Fibroblast of lung (primary cell): ENCODE measurements at regions not wholly inside any gene's neighbourhood (a gene's known extent, or its start where the extent isn't known, plus 50 kb on each side); places are given as distances from the start of the nearest gene placed in this dataset.
A peak's percentile ranks its signal among the peaks of the same experiment; 100 is the strongest.

Experiments
- DNase-seq, 2 donors: peaks; one replicate each; pipeline versions ENCODE4 v3.0.0 to v3.0.0-alpha.2; 2010; ENCODE audit warnings: low read depth in 2 of 2
- H2AFZ ChIP-seq: 2 replicates; pipeline ENCODE4 v1.5.1; 2012; ENCODE audit warnings: low read length, control low read depth, inconsistent platforms
- H3K27ac ChIP-seq: 2 replicates; pipeline ENCODE4 v1.5.1; 2011; ENCODE audit warnings: low read length, control low read depth; ENCODE audit not compliant: insufficient read depth
- H3K27me3 ChIP-seq: 2 replicates; pipeline ENCODE4 v1.5.1; 2011; ENCODE audit warnings: mild to moderate bottlenecking, low read length; ENCODE audit not compliant: control insufficient read depth, insufficient read depth
- H3K36me3 ChIP-seq: 2 replicates; pipeline ENCODE4 v1.5.1; 2011; ENCODE audit warnings: low read length; ENCODE audit not compliant: control insufficient read depth, insufficient read depth
- H3K4me1 ChIP-seq: 2 replicates; pipeline ENCODE4 v1.5.1; 2011; ENCODE audit warnings: low read length; ENCODE audit not compliant: control insufficient read depth, insufficient read depth; ENCODE audit errors: extremely low read depth
- H3K4me2 ChIP-seq: 2 replicates; pipeline ENCODE4 v1.5.1; 2011; ENCODE audit warnings: low read length, control low read depth; ENCODE audit not compliant: insufficient read depth; ENCODE audit errors: extremely low read depth
- H3K4me3 ChIP-seq, 4 experiments: fragments of 200-600 bp in 1 of 4; sonication (generic) in 1 of 4; replicated peaks in 1 of 4; 2 replicates each; pipeline ENCODE4 v1.5.1; 2011 to 2016; ENCODE audit warnings: low read length in 4 of 4, low read depth in 3 of 4, mild to moderate bottlenecking in 3 of 4, control low read depth in 2 of 4, inconsistent platforms in 1 of 4, mixed read lengths in 1 of 4; ENCODE audit not compliant: insufficient read depth in 1 of 4; ENCODE audit errors: control extremely low read depth in 1 of 4
- H3K79me2 ChIP-seq: 2 replicates; pipeline ENCODE4 v1.5.1; 2012; ENCODE audit warnings: mild to moderate bottlenecking, low read length, inconsistent platforms; ENCODE audit not compliant: control insufficient read depth, insufficient read depth
- H3K9ac ChIP-seq: 2 replicates; pipeline ENCODE4 v1.5.1; 2011; ENCODE audit warnings: mild to moderate bottlenecking, low read length, control low read depth; ENCODE audit not compliant: insufficient read depth
- H3K9me3 ChIP-seq: 2 replicates; pipeline ENCODE4 v1.5.1; 2012; ENCODE audit warnings: low read depth, low read length; ENCODE audit not compliant: control insufficient read depth, insufficient read depth
- H4K20me1 ChIP-seq: 2 replicates; pipeline ENCODE4 v1.5.1; 2011; ENCODE audit warnings: low read length; ENCODE audit not compliant: control insufficient read depth, insufficient read depth; ENCODE audit errors: extremely low read depth
- EZH2 ChIP-seq: IDR thresholded peaks from 2 replicates; pipeline ENCODE4 v1.5.1; 2012; ENCODE audit warnings: low read length, control low read depth, mild to moderate bottlenecking; ENCODE audit errors: missing control alignments
- TF ChIP-seq, protein P1 (sequence below), 2 donors: IDR thresholded peaks in 1 of 2; conservative IDR thresholded peaks in 1 of 2; 1 replicate in 1 of 2; 2 replicates in 1 of 2; pipeline ENCODE4 v1.5.1; 2011 to 2012; ENCODE audit warnings: low read length in 2 of 2, control low read depth in 1 of 2, inconsistent platforms in 1 of 2, low read depth in 1 of 2, mild to moderate bottlenecking in 1 of 2

DNA sequence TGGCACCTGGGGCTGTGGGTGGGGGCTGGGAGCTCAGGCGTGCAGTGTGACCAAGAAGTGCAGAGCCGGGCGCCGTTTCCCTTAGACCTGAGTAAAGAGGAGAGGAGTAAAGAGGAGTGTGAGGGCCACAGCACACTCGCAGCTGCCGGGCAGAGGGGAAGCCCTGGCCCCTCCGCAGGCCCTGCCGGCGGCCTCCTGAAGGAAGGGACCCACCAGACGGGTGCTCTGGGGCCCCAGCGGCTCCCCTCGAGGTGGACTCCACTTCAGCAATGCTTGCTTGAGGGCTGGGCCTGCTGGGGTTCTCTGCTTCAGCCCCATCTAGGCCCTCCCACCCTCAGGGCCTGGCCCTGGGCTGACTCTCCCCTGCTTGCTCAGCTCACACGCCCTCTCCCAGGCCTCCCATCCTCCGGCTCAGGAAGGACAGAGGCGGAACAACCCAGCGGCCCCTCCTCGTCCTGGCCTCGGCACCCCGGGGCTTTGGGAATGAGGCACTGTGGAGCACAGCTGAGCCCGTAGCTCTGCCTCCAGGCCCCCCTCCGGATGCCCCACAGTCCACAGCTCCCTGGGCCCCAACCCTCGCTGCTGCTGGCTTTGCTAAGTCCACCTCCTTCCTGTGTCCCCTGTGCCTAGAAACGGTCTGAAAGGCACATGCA lies 1198.7 kb downstream of the BRD1 start:
- Histone ChIP-seq H4K20me1 (no peaks in the 10 kb centered on the region), H3K36me3 (no peaks in the 10 kb centered on the region)
- DNase-seq, result no peak

DNA sequence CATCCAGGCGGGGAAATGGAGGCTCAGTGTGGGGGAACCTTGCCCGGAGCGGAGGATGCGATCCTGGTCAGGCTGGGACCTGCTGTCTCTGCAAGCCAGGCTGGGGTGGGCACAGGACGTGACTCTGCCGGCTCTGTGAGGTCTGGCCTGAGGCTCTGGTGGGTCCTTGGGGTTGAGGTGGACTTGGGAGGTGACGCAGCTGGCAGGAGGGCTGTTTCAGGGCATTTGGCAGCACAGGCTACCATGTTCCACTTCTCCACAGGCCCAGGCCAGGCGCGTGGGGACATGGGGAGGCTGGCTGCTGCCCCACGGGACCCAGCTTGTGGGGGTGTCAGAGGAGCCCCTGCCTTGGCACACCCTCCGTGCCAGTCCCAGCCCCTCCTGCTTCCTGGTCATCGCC lies 1199.7 kb downstream of the BRD1 start:
- Histone ChIP-seq H3K4me3 (no peak overlapping the region), H3K9me3 (no peaks in the 10 kb centered on the region), H3K9ac (no peak overlapping the region), H3K4me2 (no peak overlapping the region), H3K4me1 (no peaks in the 10 kb centered on the region), H3K36me3 (no peaks in the 10 kb centered on the region), H3K27me3 (no peaks in the 10 kb centered on the region), H2AFZ (no peak overlapping the region), H4K20me1 (no peaks in the 10 kb centered on the region), H3K27ac (no peak overlapping the region), H3K79me2 (no peaks in the 10 kb centered on the region)
- DNase-seq, result no peak
- TF ChIP-seq, protein P1, sequence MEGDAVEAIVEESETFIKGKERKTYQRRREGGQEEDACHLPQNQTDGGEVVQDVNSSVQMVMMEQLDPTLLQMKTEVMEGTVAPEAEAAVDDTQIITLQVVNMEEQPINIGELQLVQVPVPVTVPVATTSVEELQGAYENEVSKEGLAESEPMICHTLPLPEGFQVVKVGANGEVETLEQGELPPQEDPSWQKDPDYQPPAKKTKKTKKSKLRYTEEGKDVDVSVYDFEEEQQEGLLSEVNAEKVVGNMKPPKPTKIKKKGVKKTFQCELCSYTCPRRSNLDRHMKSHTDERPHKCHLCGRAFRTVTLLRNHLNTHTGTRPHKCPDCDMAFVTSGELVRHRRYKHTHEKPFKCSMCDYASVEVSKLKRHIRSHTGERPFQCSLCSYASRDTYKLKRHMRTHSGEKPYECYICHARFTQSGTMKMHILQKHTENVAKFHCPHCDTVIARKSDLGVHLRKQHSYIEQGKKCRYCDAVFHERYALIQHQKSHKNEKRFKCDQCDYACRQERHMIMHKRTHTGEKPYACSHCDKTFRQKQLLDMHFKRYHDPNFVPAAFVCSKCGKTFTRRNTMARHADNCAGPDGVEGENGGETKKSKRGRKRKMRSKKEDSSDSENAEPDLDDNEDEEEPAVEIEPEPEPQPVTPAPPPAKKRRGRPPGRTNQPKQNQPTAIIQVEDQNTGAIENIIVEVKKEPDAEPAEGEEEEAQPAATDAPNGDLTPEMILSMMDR (conservative IDR thresholded peaks at IDR 0.05 in 1 of 2, IDR thresholded peaks at IDR 0.05 in 1 of 2; ENCODE audit: low read depth in 1 of 2, low read length in 2 of 2), result no peak
- TF ChIP-seq EZH2, result no peak

More for the DNA sequence above, 1198.7 kb downstream of the BRD1 start:
- H3K4me3 ChIP-seq, result no peak overlapping the region
- H3K9me3 ChIP-seq, result no peaks in the 10 kb centered on the region
- H2AFZ ChIP-seq, result no peak overlapping the region
- TF ChIP-seq, protein P1 (conservative IDR thresholded peaks at IDR 0.05 in 1 of 2, IDR thresholded peaks at IDR 0.05 in 1 of 2; ENCODE audit: low read depth in 1 of 2, low read length in 2 of 2), result no peak
- no peak overlapping the region for H3K9ac ChIP-seq
- no peaks in the 10 kb centered on the region for H3K27me3 ChIP-seq
- H3K4me2 ChIP-seq, result no peak overlapping the region
- no peaks in the 10 kb centered on the region for H3K79me2 ChIP-seq
- no peaks in the 10 kb centered on the region for H3K4me1 ChIP-seq
- H3K27ac ChIP-seq, result no peak overlapping the region

DNA sequence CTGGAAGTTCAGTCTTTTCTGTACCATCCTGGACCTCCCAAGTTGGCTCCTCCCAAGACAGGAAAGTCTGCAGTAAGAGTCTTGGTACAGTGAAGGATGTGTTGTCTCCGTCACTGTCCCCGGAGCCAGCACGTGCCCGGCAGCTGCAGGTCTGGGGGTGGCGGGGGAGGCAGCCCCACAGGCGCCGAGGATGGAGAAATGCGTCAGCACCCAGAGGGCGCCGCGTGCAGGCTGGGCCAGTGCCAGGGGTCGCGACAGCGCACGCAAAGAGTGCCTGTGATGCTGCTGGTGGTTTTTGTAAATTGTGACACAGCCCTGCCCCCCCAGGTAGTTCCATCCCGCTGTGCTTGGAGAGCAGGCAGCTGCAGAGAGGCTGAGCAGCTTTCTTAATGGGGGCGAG lies 1200.5 kb downstream of the BRD1 start:
- H2AFZ ChIP-seq, result no peak overlapping the region
- no peaks in the 10 kb centered on the region for H4K20me1 ChIP-seq
- H3K4me2 ChIP-seq, result no peak overlapping the region
- no peaks in the 10 kb centered on the region for H3K9me3 ChIP-seq
- no peak overlapping the region for H3K9ac ChIP-seq
- no peaks in the 10 kb centered on the region for H3K36me3 ChIP-seq
- no peak overlapping the region for H3K4me3 ChIP-seq
- no peak overlapping the region for H3K27ac ChIP-seq
- no peaks in the 10 kb centered on the region for H3K27me3 ChIP-seq
- peak; percentile 33 to 52 for DNase-seq
- H3K4me1 ChIP-seq, result no peaks in the 10 kb centered on the region
- no peak for TF ChIP-seq EZH2
- TF ChIP-seq, protein P1 (conservative IDR thresholded peaks at IDR 0.05 in 1 of 2, IDR thresholded peaks at IDR 0.05 in 1 of 2; ENCODE audit: low read depth in 1 of 2, low read length in 2 of 2), result no peak
- no peaks in the 10 kb centered on the region for H3K79me2 ChIP-seq
